ENCODE measurements at regions not wholly inside any gene's neighbourhood (a gene's known extent, or its start where the extent isn't known, plus 50 kb on each side); places are given as distances from the start of the nearest gene placed in this dataset.

- H3K4me1 ChIP-seq (ENCODE audit: control insufficient read depth in 1 of 2, insufficient read depth in 2 of 2, low read depth in 1 of 2, low read length in 1 of 2) = no peaks in the 10 kb centered on the region
- H3K27ac ChIP-seq (ENCODE audit: low read depth in 2 of 2, low read length in 1 of 2) = no peak overlapping the region
- ChIA-PET POLR2A (no interaction called here), CTCF (no interaction called here)
- no peak for TF ChIP-seq ELF1 (IDR thresholded peaks at IDR 0.05)
- no peak for TF ChIP-seq FOXM1 (IDR thresholded peaks at IDR 0.05; ENCODE audit: low read depth)
- TF ChIP-seq, protein P1, sequence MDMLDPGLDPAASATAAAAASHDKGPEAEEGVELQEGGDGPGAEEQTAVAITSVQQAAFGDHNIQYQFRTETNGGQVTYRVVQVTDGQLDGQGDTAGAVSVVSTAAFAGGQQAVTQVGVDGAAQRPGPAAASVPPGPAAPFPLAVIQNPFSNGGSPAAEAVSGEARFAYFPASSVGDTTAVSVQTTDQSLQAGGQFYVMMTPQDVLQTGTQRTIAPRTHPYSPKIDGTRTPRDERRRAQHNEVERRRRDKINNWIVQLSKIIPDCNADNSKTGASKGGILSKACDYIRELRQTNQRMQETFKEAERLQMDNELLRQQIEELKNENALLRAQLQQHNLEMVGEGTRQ (IDR thresholded peaks at IDR 0.05; ENCODE audit: borderline replicate concordance, low read depth, low read length) = no peak
- no peak for TF ChIP-seq TEAD4 (IDR thresholded peaks at IDR 0.05; ENCODE audit: borderline replicate concordance, insufficient read depth)
- TF ChIP-seq POLR2AphosphoS5 (IDR thresholded peaks at IDR 0.05; ENCODE audit: low read depth, low read length) = no peak
- no peak for TF ChIP-seq RFX5 (IDR thresholded peaks at IDR 0.05; ENCODE audit: low read length)
- TF ChIP-seq NRF1 (IDR thresholded peaks at IDR 0.05; ENCODE audit: low read depth, low read length) = no peak
- no peak for TF ChIP-seq TAF1 (IDR thresholded peaks at IDR 0.05; ENCODE audit: borderline replicate concordance, low read depth, low read length)
- no peak for TF ChIP-seq USF1 (IDR thresholded peaks at IDR 0.05; ENCODE audit: borderline replicate concordance, low read depth)
- TF ChIP-seq GATA2 (CRISPR knock-in tag; IDR thresholded peaks at IDR 0.05) = no peak
- TF ChIP-seq YY1 (IDR thresholded peaks at IDR 0.05; ENCODE audit: low read depth) = no peak
- no peak for TF ChIP-seq EZH2phosphoT487 (IDR thresholded peaks at IDR 0.05; ENCODE audit: borderline replicate concordance, low read depth)
- no peak for TF ChIP-seq FOSL2 (IDR thresholded peaks at IDR 0.05; ENCODE audit: borderline replicate concordance, low read depth)
- DNase-seq = no peak
- no peak overlapping the region for H3K9ac ChIP-seq
- no peaks in the 10 kb centered on the region for H3K9me2 ChIP-seq
- peaks cover 13% of the 10 kb centered on the region; the same call in 1 of the 2 replicates for H3K27me3 ChIP-seq (ENCODE audit: insufficient read depth)
- H2AFZ ChIP-seq (ENCODE audit: low read depth) = no peak overlapping the region
- H3K79me2 ChIP-seq (ENCODE audit: insufficient read depth) = no peaks in the 10 kb centered on the region
- H3K4me3 ChIP-seq (ENCODE audit: low read depth in 2 of 2, low read length in 1 of 2) = no peak overlapping the region
- no peak overlapping the region for H3K4me2 ChIP-seq
- no peaks in the 10 kb centered on the region for H4K20me1 ChIP-seq (ENCODE audit: insufficient read depth)
- H3K9me3 ChIP-seq = no peaks in the 10 kb centered on the region
- 4% methylated on average over 6 of the region's 6 CpGs for WGBS (ENCODE audit: low lambda C conversion rate)
- no peaks in the 10 kb centered on the region for H3K36me3 ChIP-seq (replicated peaks in 1 of 2; ENCODE audit: control insufficient read depth in 1 of 2, insufficient read depth in 2 of 2, low read length in 1 of 2)
- no peaks in the 10 kb centered on the region for H3F3A ChIP-seq (replicated peaks; ENCODE audit: insufficient read depth)
Measured at GRCh38 chr6:867378-867777, 174.4 kb upstream of the EXOC2 start.

GRCh38 chr6:866316-866715 lies 173.4 kb upstream of the EXOC2 start:
- no peaks in the 10 kb centered on the region for H3K36me3 ChIP-seq (replicated peaks in 1 of 2; ENCODE audit: control insufficient read depth in 1 of 2, insufficient read depth in 2 of 2, low read length in 1 of 2)
- H3K9me3 ChIP-seq = no peaks in the 10 kb centered on the region
- H3K27ac ChIP-seq (ENCODE audit: low read depth in 2 of 2, low read length in 1 of 2) = no peak overlapping the region
- no peaks in the 10 kb centered on the region for H3K79me2 ChIP-seq (ENCODE audit: insufficient read depth)
- H3K9ac ChIP-seq = no peak overlapping the region
- no peaks in the 10 kb centered on the region for H3K9me2 ChIP-seq
- 8% methylated on average over 9 of the region's 9 CpGs for WGBS (ENCODE audit: low lambda C conversion rate)
- no peak for DNase-seq
- ChIA-PET POLR2A (no interaction called here), CTCF (no interaction called here)
- H4K20me1 ChIP-seq (ENCODE audit: insufficient read depth) = no peaks in the 10 kb centered on the region
- no peak overlapping the region for H2AFZ ChIP-seq (ENCODE audit: low read depth)
- no peak overlapping the region for H3K4me2 ChIP-seq
- H3F3A ChIP-seq (replicated peaks; ENCODE audit: insufficient read depth) = no peaks in the 10 kb centered on the region
- no peaks in the 10 kb centered on the region for H3K4me1 ChIP-seq (ENCODE audit: control insufficient read depth in 1 of 2, insufficient read depth in 2 of 2, low read depth in 1 of 2, low read length in 1 of 2)
- no peak overlapping the region for H3K4me3 ChIP-seq (ENCODE audit: low read depth in 2 of 2, low read length in 1 of 2)
- TF ChIP-seq ELF1 (IDR thresholded peaks at IDR 0.05) (no peak), NFIC (IDR thresholded peaks at IDR 0.05; ENCODE audit: borderline replicate concordance) (no peak)
- peaks cover 13% of the 10 kb centered on the region; the same call in 1 of the 2 replicates for H3K27me3 ChIP-seq (ENCODE audit: insufficient read depth)

All from SK-N-SH (cell line).